ENCODE measurements at regions not wholly inside any gene's neighbourhood (a gene's known extent, or its start where the extent isn't known, plus 50 kb on each side); places are given as distances from the start of the nearest gene placed in this dataset.

GRCh38 chr3:76495216-76495615 is 544.7 kb upstream of the ROBO2 start:
- no peaks in the 10 kb centered on the region for H3K27me3 Mint-ChIP-seq (ENCODE audit: unreplicated experiment)
- peaks cover 12% of the 10 kb centered on the region for H3K4me1 Mint-ChIP-seq (ENCODE audit: unreplicated experiment)
- H3K27ac Mint-ChIP-seq (ENCODE audit: unreplicated experiment), result no peak overlapping the region
- no peaks in the 10 kb centered on the region for H3K9me3 Mint-ChIP-seq (ENCODE audit: unreplicated experiment)
- H3K36me3 Mint-ChIP-seq (ENCODE audit: unreplicated experiment), result no peaks in the 10 kb centered on the region
- TF ChIP-seq CTCF (IDR thresholded peaks at IDR 0.05), result no peak
- no peak overlapping the region for H3K4me3 Mint-ChIP-seq (ENCODE audit: unreplicated experiment)
- no peak for DNase-seq (ENCODE audit: extremely low spot score, unreplicated experiment)

DNA sequence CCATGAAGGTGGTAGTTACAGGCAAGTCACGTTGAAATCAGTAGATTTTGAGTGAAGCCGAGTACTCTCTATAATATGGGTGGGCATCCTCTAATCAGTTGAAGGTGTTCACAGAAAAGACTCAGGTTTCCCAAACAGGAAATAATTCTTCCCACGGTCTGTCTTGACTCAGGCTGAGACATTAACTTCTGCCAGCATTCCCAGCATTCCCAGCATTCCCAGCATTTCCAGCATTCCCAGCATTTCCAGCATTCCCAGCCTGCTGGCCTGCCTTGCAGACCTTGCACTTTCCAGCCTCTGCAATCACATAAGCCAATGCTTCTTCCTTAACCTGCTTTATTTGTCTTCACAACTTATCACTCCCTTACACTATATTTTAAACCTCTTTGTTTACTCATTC is 542.3 kb upstream of the ROBO2 start:
- Mint-ChIP-seq H3K4me3 (ENCODE audit: unreplicated experiment) (no peak overlapping the region), H3K27me3 (ENCODE audit: unreplicated experiment) (no peaks in the 10 kb centered on the region), H3K27ac (ENCODE audit: unreplicated experiment) (no peak overlapping the region), H3K36me3 (ENCODE audit: unreplicated experiment) (no peaks in the 10 kb centered on the region), H3K4me1 (ENCODE audit: unreplicated experiment) (peaks cover 23% of the 10 kb centered on the region), H3K9me3 (ENCODE audit: unreplicated experiment) (no peaks in the 10 kb centered on the region)
- no peak for DNase-seq (ENCODE audit: extremely low spot score, unreplicated experiment)
- no peak for TF ChIP-seq CTCF (IDR thresholded peaks at IDR 0.05)

DNA sequence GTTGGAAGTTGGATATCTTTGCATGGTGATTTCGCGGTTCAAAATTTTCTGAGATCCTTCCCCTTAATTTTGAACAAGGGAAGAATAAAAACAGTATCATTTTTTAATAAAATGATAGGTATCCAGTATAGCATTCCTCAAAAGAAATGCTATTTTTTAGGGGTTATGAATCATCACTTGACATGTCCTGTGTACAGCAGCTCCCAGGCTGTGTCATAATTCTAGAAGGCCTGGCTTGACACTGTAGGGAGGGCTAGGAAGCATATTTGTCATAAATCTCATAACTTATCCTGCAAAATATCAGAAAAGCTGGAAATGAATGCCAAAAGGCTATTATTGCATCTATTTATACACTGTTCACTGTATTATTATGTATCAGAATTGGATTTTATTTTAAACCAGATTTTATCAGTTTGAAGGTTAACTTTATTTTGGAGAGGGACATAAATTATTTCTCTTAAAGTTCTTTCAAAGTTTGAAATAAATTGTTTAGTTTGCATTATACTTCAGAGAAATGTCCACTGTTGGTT is 539.1 kb upstream of the ROBO2 start:
- no peak for DNase-seq (ENCODE audit: extremely low spot score, unreplicated experiment)
- Mint-ChIP-seq H3K4me3 (ENCODE audit: unreplicated experiment) (no peak overlapping the region), H3K27me3 (ENCODE audit: unreplicated experiment) (no peaks in the 10 kb centered on the region), H3K27ac (ENCODE audit: unreplicated experiment) (peak overlapping the region; percentile 4), H3K9me3 (ENCODE audit: unreplicated experiment) (no peaks in the 10 kb centered on the region), H3K4me1 (ENCODE audit: unreplicated experiment) (peaks cover 23% of the 10 kb centered on the region), H3K36me3 (ENCODE audit: unreplicated experiment) (no peaks in the 10 kb centered on the region)
- no peak for TF ChIP-seq CTCF (IDR thresholded peaks at IDR 0.05)

DNA sequence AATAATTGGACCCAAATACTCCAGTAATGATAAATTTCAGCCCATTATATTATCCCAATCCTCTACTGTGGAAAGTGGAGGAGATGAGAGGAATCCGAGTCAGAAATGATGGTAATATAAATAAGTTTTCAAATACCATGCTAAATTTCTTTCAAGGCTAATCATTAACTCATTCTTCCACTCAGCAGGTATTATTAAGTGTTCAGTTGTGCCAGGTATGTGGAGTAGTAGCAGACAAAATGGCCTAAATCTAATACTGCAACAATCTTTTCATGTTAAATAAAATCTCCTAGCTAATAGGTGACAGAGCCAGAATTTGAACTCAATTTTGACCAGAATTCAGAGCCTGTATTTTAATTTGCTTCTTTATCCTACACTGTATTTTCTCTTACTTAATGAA is 538.6 kb upstream of the ROBO2 start:
- no peak overlapping the region for H3K27ac Mint-ChIP-seq (ENCODE audit: unreplicated experiment)
- TF ChIP-seq CTCF (IDR thresholded peaks at IDR 0.05), result no peak

GRCh38 chr3:76502076-76502475 is 537.8 kb upstream of the ROBO2 start:
- H3K9me3 Mint-ChIP-seq (ENCODE audit: unreplicated experiment), result no peaks in the 10 kb centered on the region
- TF ChIP-seq CTCF (IDR thresholded peaks at IDR 0.05), result no peak

More for the DNA sequence above, 538.6 kb upstream of the ROBO2 start:
- Mint-ChIP-seq H3K9me3 (ENCODE audit: unreplicated experiment) (no peaks in the 10 kb centered on the region), H3K36me3 (ENCODE audit: unreplicated experiment) (no peaks in the 10 kb centered on the region), H3K27me3 (ENCODE audit: unreplicated experiment) (no peaks in the 10 kb centered on the region), H3K4me3 (ENCODE audit: unreplicated experiment) (no peak overlapping the region), H3K4me1 (ENCODE audit: unreplicated experiment) (peaks cover 23% of the 10 kb centered on the region)
- no peak for DNase-seq (ENCODE audit: extremely low spot score, unreplicated experiment)

More at GRCh38 chr3:76502076-76502475, 537.8 kb upstream of the ROBO2 start:
- Mint-ChIP-seq H3K27me3 (ENCODE audit: unreplicated experiment) (no peaks in the 10 kb centered on the region), H3K4me1 (ENCODE audit: unreplicated experiment) (peaks cover 23% of the 10 kb centered on the region), H3K27ac (ENCODE audit: unreplicated experiment) (no peak overlapping the region), H3K4me3 (ENCODE audit: unreplicated experiment) (no peak overlapping the region), H3K36me3 (ENCODE audit: unreplicated experiment) (no peaks in the 10 kb centered on the region)
- DNase-seq (ENCODE audit: extremely low spot score, unreplicated experiment), result no peak

Data from osteocyte (in vitro differentiated cells).